HG02763 (cell line): ENCODE measurements at regions not wholly inside any gene's neighbourhood (a gene's known extent, or its start where the extent isn't known, plus 50 kb on each side); places are given as distances from the start of the nearest gene placed in this dataset.

Experiments used
- ATAC-seq: cut with Tn5 transposase; IDR thresholded peaks from one replicate; pipeline ENCODE4 v1.9.1; 2021; ENCODE audit warnings: mild to moderate bottlenecking, moderate library complexity; ENCODE audit not compliant: unreplicated experiment

DNA sequence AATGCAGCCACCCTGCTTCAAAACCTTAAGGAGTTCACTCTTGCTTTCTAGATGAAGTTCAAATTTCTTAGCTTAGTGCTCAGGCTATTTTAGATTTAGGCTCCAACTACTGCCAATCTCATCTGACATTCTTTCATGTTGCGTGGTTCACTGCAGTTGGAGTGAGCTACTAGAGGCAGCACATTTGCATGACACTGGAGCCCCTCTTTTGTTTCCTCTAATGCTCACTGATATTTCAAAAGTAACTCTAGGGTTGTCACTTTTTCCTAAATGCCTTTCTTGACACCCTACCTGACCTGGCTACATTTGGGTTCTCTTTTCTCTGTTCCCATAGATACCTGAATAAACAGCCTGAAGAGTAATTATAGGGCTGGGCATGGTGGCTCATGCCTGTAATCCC, 586.5 kb upstream of the GOT2 start:
- ATAC-seq, result no peak

DNA sequence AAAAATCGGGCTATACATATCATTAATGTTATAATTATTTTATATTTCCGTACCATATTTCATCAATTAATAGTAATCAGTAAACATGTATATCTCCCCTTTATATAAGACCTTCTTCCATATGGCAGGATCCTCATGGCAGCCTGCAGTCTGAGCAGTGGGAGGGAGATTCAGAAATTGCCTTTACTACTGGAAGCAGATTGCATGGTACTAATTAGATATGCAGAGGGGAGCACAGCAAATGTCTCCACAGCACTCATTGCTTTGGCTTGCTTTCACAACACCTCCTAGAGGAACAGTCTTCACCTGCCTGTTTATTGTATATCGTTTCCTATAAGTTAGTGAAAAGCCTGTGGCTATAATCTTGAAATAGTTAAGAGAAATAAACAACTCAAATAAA, 585.8 kb upstream of the GOT2 start:
- no peak for ATAC-seq

DNA sequence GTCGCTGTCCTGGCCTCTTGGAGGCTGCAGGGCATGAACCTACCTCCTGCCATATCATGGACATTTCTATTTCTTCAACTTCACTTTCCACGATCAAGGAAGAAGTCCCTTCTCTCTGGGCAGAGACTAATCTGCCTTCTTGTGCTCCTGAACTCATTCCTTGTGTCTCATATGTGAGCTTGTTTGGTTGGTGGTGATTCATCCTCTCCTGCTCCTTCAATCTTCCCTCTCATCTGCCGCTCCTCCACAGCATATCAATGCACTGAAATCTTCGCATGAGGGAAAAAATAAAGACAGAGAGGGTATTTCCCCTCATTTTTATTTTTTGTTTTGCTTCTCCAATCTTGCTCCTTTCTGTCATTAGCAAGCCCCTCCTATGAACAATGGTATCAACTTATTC, 571.7 kb upstream of the GOT2 start:
- ATAC-seq, result no peak

DNA sequence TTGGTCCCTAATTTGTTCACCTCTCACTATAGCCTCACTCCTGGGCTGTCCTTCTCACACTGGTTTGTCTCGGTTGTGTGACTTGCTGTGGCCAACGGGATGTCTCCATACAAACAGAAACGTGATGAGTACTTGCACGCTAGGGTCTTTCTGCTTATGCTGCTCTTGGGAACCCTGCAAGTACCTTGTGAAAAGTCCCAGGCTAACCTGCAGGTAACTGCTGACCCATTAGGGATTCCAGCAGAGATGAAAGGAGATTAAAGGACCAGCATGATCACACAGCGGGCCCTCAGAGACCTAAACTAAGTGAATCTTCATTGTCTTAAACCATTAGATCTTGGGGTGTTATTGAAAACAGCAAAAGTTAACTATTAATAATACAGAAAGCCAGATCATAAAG, 562.8 kb upstream of the GOT2 start:
- ATAC-seq, result no peak

DNA sequence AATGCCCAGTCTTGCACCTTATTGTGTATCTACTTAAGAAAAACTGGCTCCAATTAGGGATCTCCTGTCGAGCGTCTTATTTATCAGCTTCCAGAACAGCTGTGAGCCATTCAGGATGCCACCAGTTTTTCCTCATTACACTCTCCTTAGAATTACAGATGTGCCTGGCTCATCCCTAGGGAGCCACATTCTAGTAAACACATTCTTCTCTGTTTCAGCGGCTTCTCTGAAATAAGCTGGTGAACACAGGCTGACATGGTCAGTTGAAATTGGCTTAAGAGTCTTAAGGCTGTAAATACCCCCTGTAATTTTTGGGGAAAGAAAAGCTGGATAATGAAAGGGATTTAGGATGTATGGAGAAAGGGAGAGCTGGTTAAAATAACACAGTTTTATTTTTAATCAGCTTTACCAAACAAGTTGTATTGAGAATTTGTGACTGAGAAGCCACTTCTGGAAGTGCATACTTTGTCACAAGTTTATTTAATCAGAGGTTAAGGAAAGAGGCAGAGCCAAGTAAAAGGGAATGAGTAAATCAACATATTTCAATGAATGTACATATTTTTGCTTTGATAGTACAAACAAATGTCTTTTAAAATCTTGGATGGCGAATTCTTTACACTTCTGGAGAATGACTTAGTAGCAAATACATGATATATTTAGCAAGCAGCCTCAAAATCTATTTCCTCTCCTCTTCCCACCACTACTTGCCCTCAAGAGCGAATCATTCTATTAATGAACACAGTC, 562.0 kb upstream of the GOT2 start:
- ATAC-seq, result no peak

DNA sequence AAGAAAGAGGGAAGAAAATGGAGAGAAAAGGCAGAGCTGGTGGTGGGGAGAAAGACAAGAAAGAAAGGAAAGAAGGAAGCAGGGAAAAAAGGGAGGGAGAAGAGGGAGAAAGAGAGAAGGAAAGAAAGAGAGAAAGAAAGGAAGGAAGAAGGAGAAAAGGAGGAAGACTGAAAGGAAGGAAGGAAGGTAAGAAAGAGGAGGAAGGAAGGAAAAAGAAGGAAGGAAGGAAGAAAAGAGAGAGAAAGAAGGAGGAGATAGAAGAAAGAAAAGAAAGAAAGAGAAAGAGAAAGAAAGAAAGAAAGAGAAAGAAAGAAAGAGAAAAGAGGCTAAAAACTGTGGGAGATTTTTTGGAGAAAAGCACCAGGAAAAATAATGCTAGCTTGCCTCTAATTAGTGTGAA, 561.4 kb upstream of the GOT2 start:
- no peak for ATAC-seq

DNA sequence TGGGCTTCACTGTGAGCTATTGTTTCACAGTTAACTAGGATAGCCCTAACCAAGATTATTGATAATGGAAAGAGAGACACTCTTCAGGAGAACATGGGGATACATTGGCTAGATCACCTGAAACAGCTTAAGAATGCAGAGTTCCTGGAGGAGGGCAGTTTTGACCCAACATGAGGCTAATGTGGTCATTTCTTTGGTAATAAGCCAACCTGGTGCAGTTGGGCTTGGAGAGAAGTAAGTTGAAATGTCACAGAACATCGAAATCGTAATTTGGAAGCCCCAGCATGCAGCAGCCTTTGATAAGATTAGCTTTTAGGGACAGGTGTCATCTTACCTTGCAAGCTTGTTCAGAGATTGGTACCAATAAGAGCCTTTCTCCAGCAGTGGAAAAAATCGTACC, 556.6 kb upstream of the GOT2 start:
- no peak for ATAC-seq

DNA sequence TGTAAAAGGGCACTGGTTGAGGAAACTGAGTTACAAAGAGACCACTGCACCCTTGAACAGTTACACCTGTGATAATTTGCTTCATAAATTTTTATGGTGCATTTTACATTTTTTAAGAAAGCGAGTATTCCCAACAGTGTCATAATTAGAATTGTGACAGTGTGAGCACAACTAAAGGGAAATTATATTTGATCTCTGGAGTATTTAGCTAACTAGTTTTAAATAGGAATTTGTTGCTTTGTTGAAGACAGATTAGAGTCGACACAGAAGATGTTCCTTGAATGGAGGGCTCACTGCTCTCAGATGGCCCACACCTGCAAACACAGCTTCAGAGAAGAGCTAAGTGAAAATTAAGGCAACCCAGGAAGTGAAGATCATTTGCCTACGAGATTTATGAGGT, 555.0 kb upstream of the GOT2 start:
- ATAC-seq, result no peak

DNA sequence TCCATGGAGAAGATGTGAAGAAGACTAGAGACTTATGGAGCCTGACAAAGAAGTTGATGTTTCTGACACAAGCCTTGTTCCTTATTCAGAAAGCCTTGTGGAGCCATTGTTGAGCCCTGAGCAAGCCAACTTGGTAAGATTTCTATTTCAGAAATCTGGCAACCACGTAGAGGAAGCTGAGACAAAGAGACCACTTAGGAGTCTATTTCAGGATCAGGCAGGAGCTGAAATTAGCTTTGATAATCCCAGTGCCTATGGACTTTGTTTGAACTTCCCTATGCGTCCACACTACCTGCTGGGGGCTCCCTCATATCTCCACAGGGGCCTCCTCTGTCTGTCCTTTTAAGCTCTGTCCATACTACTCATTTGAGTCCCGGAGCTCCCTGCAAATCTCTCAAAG, 540.0 kb upstream of the GOT2 start:
- no peak for ATAC-seq

DNA sequence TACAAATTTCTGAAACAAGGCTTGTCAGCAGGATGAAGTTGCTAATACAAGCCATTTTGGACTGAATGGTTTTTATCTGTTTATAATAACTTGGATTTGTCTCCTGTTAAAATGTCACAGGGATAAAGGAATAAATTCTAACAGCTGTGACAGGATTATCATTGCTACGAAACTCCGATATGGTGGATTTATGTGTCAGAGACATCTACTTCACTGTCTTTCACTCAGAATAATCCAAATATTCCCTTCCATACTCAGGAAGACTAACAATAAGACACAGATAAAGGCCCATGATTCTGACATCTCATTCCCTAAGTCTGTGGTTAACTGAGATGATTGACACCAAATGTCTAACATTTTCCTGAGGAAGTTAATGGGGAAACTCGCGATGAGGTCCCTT, 529.8 kb upstream of the GOT2 start:
- ATAC-seq, result no peak

DNA sequence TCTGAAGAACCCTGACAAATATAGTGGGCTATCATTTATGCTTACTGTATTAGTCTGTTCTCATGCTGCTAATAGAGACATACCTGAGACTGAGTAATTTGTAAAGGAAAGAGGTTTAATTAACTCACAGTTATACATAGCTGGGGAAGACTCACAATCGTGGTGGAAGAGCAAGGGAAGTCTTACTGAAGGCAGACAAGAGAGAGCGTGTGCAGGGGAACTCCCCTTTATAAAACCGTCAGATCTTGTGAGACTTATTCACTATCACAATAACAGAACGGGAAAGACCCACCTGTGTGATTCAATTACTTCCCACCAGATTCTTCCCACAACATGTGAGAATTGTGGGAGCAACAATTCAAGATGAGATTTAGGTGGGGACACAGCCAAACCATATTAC, 526.8 kb upstream of the GOT2 start:
- ATAC-seq, result no peak

DNA sequence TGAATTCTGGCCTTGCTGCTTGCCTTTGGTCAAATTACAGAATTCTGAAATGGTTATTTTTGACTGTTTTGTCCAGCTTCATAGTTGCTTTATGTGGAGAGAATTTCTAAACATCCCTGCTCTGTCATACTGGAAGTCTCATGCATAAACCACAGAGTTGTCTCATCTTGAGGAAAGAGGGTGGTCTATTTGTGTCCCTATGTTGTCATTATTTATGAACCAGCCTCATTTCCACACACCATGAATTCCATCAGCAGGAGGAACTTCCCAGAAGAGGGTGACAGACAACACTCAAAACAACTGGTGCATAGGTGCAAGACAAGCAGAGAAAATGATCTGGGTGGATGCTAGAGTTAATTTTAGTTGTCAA, 525.8 kb upstream of the GOT2 start:
- no peak for ATAC-seq

DNA sequence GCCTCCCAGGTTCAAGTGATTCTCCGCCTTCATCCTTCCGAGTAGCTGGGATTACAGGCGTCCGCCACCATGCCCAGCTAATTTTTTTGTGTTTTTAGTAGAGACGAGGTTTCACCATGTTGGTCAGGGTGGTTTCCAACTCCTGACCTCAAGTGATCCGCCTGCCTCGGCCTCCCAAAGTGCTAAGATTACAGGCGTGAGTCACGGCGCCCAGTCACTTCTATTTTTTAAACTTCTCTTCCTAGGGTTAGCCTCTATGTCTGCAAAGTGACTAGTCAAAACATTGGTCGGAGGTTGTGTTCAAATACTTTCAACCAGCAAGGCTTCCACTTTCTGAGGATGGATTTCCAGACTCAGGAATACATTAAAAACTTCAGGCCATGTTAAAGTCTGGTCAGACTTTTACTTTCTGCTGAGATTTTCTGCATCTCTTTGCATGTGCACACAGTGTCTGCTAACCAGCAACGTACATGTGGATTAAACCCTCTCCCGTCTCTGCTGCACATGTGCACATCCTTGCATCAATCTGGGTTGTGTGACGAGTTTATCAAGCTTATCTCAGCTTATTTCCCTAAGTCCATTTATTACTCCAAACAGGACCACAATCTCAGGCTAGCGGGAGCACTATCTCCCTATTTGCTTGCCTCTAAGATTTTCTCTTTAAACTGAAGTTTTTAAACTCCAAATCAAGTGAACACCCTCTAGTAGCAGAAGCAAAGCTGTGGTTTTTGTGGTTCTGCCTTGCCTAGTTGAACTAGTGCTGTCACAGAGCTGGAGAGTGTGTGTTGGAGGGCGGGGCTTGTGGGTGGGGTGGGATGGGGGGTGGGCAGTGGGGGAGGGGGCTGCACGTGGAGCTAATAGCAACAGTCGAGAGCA, 525.2 kb upstream of the GOT2 start:
- ATAC-seq, result no peak

DNA sequence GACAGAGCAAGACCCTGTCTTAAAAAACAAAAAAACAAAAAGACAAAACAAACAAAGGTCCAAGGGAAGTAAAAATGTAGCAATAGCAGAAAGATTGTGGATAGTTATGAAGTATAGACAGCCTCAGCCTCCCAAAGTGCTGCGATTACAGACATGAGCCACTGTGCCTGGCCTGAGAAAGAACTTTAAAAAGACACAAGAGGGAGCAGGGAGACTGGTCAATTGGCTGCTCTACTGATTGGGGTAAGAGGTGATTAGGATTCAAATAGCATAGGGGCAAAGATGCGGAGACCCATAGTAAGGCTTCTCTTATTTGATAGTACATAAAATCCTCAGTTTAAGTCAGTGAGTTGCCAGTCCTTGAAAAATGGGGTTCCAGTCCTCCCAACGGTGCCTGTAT, 518.2 kb upstream of the GOT2 start:
- no peak for ATAC-seq

DNA sequence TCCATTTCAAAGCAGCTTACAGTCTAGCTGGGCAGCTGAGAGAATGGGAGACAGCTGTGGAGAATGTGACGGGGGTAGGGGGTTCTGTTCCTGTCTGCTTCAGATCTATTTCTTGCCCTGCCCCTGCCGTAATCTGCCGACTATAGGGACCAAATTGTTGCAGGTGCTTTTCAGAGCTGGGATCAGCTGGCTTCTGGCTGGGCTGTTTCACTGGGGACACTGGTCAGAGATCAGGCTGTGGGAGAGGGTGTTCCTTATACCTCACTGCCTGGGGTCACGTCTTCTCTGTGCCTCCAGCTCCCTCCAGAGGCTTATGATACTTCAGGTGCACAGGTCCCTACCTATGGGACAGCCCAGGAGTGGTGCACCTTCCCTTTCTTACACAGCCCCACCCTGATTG, 514.9 kb upstream of the GOT2 start:
- ATAC-seq, result no peak

DNA sequence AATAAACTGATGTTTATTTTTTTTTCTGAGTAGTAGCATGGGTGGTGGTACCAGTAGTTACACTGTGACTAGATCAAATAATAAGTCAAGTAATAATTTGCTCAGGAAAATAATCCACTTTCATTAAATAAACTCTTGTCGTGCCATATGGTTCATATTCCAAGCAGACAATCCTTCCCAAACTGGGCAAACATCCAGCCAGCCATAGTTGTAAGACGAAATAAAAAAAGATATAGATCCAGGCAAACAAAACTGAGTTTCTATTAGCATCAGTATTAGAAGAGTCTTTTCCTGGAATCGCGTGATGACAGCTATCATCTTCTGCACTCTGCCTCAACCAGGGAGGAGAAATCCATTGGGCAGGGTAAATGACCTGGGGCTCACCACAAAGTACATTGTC, 508.4 kb upstream of the GOT2 start:
- ATAC-seq, result no peak

DNA sequence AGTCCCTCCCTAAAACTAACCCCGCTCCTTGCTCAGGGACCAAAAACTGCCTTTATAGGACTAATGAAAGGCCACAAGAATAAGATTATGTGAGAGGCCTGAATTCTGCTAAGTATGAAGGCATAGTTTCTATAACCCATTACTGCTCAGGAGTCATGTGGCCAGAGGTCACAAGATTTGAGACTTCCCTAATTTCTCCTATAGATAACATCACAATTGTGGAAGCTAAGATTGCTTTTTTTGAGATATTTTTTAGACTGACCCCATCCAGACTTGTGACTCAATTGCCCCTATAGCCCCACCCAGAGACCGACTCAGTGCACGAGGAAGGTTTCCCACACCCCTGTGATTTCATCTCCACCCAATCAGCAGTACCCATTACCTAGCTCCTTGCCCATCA, 504.1 kb upstream of the GOT2 start:
- ATAC-seq, result no peak

DNA sequence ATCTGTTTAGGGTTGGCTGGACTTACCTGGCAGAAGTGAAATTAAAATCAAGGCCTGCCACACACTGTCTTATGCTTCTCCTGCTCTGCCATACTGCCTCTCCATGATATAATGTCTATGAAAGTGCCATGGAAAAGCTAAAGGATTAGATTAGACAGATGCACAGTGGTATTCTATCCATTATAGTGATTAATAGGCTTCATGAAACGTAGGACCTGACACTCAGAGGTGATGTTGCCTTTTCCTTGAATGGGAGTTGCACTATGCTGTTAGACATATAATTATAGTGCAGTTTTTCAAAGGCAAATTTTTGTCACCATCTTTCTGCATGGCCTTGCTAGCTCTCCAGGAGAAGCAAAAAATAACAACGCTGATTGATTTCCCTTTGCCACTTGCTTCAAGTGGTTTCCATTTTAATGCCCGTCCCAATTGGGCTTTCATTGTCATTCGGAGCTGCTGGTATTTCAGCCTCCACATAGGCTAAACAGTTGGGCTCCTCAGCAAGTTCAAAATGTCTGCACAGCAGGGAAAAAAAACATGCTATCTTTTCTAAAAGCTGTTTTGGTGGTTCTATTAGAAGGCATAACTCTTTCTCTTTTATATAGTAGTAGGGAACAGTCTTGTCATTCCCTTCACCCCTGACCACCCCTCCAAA, 502.8 kb upstream of the GOT2 start:
- no peak for ATAC-seq

DNA sequence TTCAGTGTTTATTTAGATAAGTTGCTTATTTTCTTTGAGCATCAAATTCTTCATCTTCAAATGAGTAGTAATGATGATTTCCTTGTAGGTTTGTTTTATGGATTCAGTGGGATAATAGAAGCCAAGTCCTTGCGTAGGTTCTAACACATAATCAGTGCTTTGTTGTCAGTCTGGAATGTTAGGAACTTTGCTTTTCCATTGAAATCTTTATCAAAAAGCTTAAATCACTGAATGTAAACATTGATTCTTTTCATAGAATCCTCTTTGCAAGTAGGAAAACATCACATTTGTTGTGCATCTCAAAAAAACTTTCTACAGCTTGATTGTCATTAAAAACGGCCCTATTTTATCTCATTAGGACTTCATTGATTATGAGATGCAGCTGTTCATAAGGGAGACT, 490.3 kb upstream of the GOT2 start:
- ATAC-seq, result no peak

DNA sequence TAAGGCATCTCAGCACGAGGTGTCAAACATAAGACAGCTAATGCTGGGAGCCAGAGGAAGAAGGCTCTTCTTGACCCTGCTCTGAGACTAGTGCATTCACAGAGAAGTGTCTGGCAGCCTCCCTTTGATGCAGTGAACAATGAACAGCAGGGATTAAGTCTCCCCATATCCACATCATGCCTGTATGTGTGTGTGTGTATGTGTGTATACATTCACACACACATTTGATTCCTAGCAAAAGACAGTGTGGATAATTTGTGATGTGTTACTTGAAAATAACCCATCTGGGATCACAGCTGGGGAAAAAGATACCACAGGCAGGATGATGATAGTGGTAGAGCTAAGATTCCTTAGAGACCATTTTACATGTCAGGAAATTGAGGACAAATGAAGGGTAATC, 485.9 kb upstream of the GOT2 start:
- ATAC-seq, result no peak

DNA sequence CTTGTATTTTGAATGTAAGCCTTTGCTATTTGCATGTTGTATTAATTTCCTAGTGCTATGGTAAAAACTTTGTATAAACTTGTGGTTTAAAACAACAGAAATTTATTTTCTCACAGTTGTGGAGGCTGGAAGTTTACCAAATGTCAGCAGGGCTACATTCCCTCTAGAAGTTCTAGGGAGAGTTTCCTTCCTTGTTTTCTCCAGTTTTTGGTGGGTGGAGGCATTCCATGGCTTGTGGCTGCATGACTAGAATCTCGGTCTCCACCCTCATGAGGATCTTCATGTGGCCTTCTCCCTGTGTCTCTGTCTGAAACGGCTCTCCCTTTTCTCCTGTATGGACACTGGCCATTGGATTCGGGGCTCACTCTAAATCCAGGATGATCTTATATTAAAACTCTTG, 482.2 kb upstream of the GOT2 start:
- ATAC-seq, result no peak

DNA sequence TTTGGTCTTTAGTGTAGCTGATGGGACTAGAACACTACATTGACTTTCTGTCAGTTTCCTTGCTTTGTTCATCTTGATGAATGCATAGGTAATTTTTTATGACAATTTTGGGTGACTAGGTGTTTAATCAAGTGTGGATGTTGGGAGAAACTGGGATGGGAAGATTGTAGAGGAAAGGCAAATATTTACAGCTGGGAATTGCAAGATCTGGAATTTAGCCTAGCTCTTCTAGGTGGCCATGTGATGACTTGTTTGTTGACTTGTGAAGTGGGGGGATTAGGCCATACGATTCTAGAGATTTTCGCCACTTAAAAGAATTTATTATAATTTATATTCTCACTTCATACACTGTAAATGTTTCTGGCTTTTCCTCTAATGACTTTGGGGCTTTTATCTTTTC, 480.3 kb upstream of the GOT2 start:
- no peak for ATAC-seq
